B cell (primary cell): ENCODE measurements at regions not wholly inside any gene's neighbourhood (a gene's known extent, or its start where the extent isn't known, plus 50 kb on each side); places are given as distances from the start of the nearest gene placed in this dataset.

ENCODE experiments used
- CTCF ChIP-seq: fragments of 200-600 bp; IDR thresholded peaks from one replicate; pipeline ENCODE4 v1.8.0; 2022; ENCODE audit warnings: antibody characterized with exemption, mild to moderate bottlenecking
- EZH2 ChIP-seq: IDR thresholded peaks from 2 replicates; pipeline ENCODE4 v1.6.1; 2012; ENCODE audit warnings: borderline replicate concordance, low read depth, mild to moderate bottlenecking, moderate library complexity, low read length; ENCODE audit not compliant: insufficient read depth, poor library complexity, severe bottlenecking

GRCh38 chr4:164648849-164649212 lies 105.1 kb upstream of the SMIM31 start:
- TF ChIP-seq CTCF (no peak), EZH2 (no peak)
